Stimulated activated effector memory CD8-positive, alpha-beta T cell treated with anti-CD3 and anti-CD28 coated beads, Interleukin-12 subunit alpha, Interleukin-12 subunit beta, amount 100 ng/mL, for 72 hours (primary cell): ENCODE measurements at regions not wholly inside any gene's neighbourhood (a gene's known extent, or its start where the extent isn't known, plus 50 kb on each side); places are given as distances from the start of the nearest gene placed in this dataset.
A peak's percentile ranks its signal among the peaks of the same experiment; 100 is the strongest.
"Not testable (repeated sequence)": the region's sequence is repeated elsewhere in the genome, so short reads cannot be mapped to it uniquely, and the experiment has no call there.

Source experiments
- ATAC-seq: fragments of 150-1000 bp; cut with Tn5 transposase; 2 replicates; pipeline ENCODE4 v1.10.0; 2021
- DNase-seq, 2 donors: peaks; one replicate each; pipeline ENCODE4 v3.0.0; 2021 to 2022; ENCODE audit warnings: low spot score in 2 of 2
- H3K27ac Mint-ChIP-seq: one replicate; pipeline ENCODE4 v1.8.0; 2022; ENCODE audit warnings: mild to moderate bottlenecking, mixed read lengths
- H3K36me3 Mint-ChIP-seq: one replicate; pipeline ENCODE4 v1.8.0; 2022; ENCODE audit warnings: mild to moderate bottlenecking, mixed read lengths
- H3K4me1 Mint-ChIP-seq: one replicate; pipeline ENCODE4 v1.8.0; 2022; ENCODE audit warnings: mixed read lengths
- H3K4me3 Mint-ChIP-seq: one replicate; pipeline ENCODE4 v1.8.0; 2022; ENCODE audit warnings: mild to moderate bottlenecking, mixed read lengths
- H3K9me3 Mint-ChIP-seq: one replicate; pipeline ENCODE4 v1.8.0; 2022; ENCODE audit warnings: mixed read lengths

- no peak for DNase-seq
- no peak overlapping the region for H3K4me3 Mint-ChIP-seq
- H3K4me1 Mint-ChIP-seq = no peaks in the 10 kb centered on the region
- peaks cover 3% of the 10 kb centered on the region for H3K9me3 Mint-ChIP-seq
- H3K36me3 Mint-ChIP-seq = no peaks in the 10 kb centered on the region
- no peak overlapping the region for H3K27ac Mint-ChIP-seq
- ATAC-seq = no peak
Observed at GRCh38 chr17:65332779-65333178, 195.6 kb downstream of the RGS9 start.

GRCh38 chr17:65332375-65332774, 195.2 kb downstream of the RGS9 start:
- H3K4me1 Mint-ChIP-seq = no peaks in the 10 kb centered on the region
- no peaks in the 10 kb centered on the region for H3K36me3 Mint-ChIP-seq
- H3K27ac Mint-ChIP-seq = no peak overlapping the region
- H3K4me3 Mint-ChIP-seq = no peak overlapping the region
- ATAC-seq = no peak
- no peak for DNase-seq
- peaks cover under 1% of the 10 kb centered on the region for H3K9me3 Mint-ChIP-seq

GRCh38 chr17:65328567-65328966, 191.4 kb downstream of the RGS9 start:
- ATAC-seq = no peak
- no peak for DNase-seq
- no peak overlapping the region for H3K4me3 Mint-ChIP-seq

GRCh38 chr17:65324611-65325342, 187.6 kb downstream of the RGS9 start:
- H3K27ac Mint-ChIP-seq = no peak overlapping the region
- H3K9me3 Mint-ChIP-seq = no peaks in the 10 kb centered on the region
- H3K4me3 Mint-ChIP-seq = no peak overlapping the region
- H3K36me3 Mint-ChIP-seq = no peaks in the 10 kb centered on the region
- ATAC-seq (no peak), DNase-seq (no peak)
- no peaks in the 10 kb centered on the region for H3K4me1 Mint-ChIP-seq

More at GRCh38 chr17:65328567-65328966, 191.4 kb downstream of the RGS9 start:
- H3K36me3 Mint-ChIP-seq = no peaks in the 10 kb centered on the region
- H3K27ac Mint-ChIP-seq = no peak overlapping the region
- no peaks in the 10 kb centered on the region for H3K9me3 Mint-ChIP-seq
- H3K4me1 Mint-ChIP-seq = no peaks in the 10 kb centered on the region

- DNase-seq = no peak
- no peaks in the 10 kb centered on the region for H3K9me3 Mint-ChIP-seq
Observed at GRCh38 chr17:65323049-65323448, 185.9 kb downstream of the RGS9 start.

GRCh38 chr17:65320820-65321219, 183.7 kb downstream of the RGS9 start:
- H3K36me3 Mint-ChIP-seq = no peaks in the 10 kb centered on the region
- DNase-seq (no peak), ATAC-seq (no peak)
- H3K27ac Mint-ChIP-seq = no peak overlapping the region
- H3K4me3 Mint-ChIP-seq = no peak overlapping the region
- no peaks in the 10 kb centered on the region for H3K9me3 Mint-ChIP-seq
- H3K4me1 Mint-ChIP-seq = peaks cover 5% of the 10 kb centered on the region

More at GRCh38 chr17:65323049-65323448, 185.9 kb downstream of the RGS9 start:
- no peak for ATAC-seq
- Mint-ChIP-seq H3K27ac (no peak overlapping the region), H3K4me1 (no peaks in the 10 kb centered on the region), H3K4me3 (no peak overlapping the region), H3K36me3 (no peaks in the 10 kb centered on the region)

GRCh38 chr17:65314212-65314611, 177.0 kb downstream of the RGS9 start:
- no peaks in the 10 kb centered on the region for H3K36me3 Mint-ChIP-seq
- peaks cover 14% of the 10 kb centered on the region for H3K4me1 Mint-ChIP-seq
- DNase-seq = no peak
- ATAC-seq = no peak
- no peaks in the 10 kb centered on the region for H3K9me3 Mint-ChIP-seq
- no peak overlapping the region for H3K4me3 Mint-ChIP-seq
- H3K27ac Mint-ChIP-seq = no peak overlapping the region

GRCh38 chr17:65312718-65313377, 175.7 kb downstream of the RGS9 start:
- H3K4me1 Mint-ChIP-seq = peaks cover 14% of the 10 kb centered on the region
- no peaks in the 10 kb centered on the region for H3K9me3 Mint-ChIP-seq

GRCh38 chr17:65311261-65311660, 174.1 kb downstream of the RGS9 start:
- peaks cover 9% of the 10 kb centered on the region for H3K4me1 Mint-ChIP-seq
- no peak for DNase-seq
- no peaks in the 10 kb centered on the region for H3K9me3 Mint-ChIP-seq
- H3K27ac Mint-ChIP-seq = no peak overlapping the region
- peak; percentile 32 for ATAC-seq
- no peak overlapping the region for H3K4me3 Mint-ChIP-seq
- no peaks in the 10 kb centered on the region for H3K36me3 Mint-ChIP-seq

More at GRCh38 chr17:65312718-65313377, 175.7 kb downstream of the RGS9 start:
- Mint-ChIP-seq H3K27ac (no peak overlapping the region), H3K36me3 (no peaks in the 10 kb centered on the region), H3K4me3 (no peak overlapping the region)
- no peak for ATAC-seq
- no peak for DNase-seq

- Mint-ChIP-seq H3K4me1 (no peaks in the 10 kb centered on the region), H3K9me3 (no peaks in the 10 kb centered on the region), H3K4me3 (no peak overlapping the region), H3K27ac (no peak overlapping the region), H3K36me3 (no peaks in the 10 kb centered on the region)
- no peak for DNase-seq
- no peak for ATAC-seq
Observed at GRCh38 chr17:65307961-65308316, 170.8 kb downstream of the RGS9 start.

GRCh38 chr17:65307081-65307960, 170.2 kb downstream of the RGS9 start:
- Mint-ChIP-seq H3K9me3 (no peaks in the 10 kb centered on the region), H3K4me1 (no peaks in the 10 kb centered on the region), H3K36me3 (no peaks in the 10 kb centered on the region), H3K27ac (no peak overlapping the region), H3K4me3 (no peak overlapping the region)
- DNase-seq (no peak), ATAC-seq (no peak)

- Mint-ChIP-seq H3K4me3 (no peak overlapping the region), H3K27ac (no peak overlapping the region), H3K36me3 (no peaks in the 10 kb centered on the region), H3K9me3 (no peaks in the 10 kb centered on the region), H3K4me1 (no peaks in the 10 kb centered on the region)
- DNase-seq = no peak
- no peak for ATAC-seq
Observed at GRCh38 chr17:65305778-65306177, 168.6 kb downstream of the RGS9 start.

GRCh38 chr17:65305116-65305515, 167.9 kb downstream of the RGS9 start:
- no peaks in the 10 kb centered on the region for H3K9me3 Mint-ChIP-seq
- no peaks in the 10 kb centered on the region for H3K4me1 Mint-ChIP-seq
- no peak overlapping the region for H3K27ac Mint-ChIP-seq
- H3K36me3 Mint-ChIP-seq = no peaks in the 10 kb centered on the region
- ATAC-seq (no peak), DNase-seq (no peak)
- H3K4me3 Mint-ChIP-seq = no peak overlapping the region

- not testable (repeated sequence) for ATAC-seq, H3K4me3 Mint-ChIP-seq, H3K9me3 Mint-ChIP-seq, H3K36me3 Mint-ChIP-seq, DNase-seq, H3K4me1 Mint-ChIP-seq, H3K27ac Mint-ChIP-seq
Observed at GRCh38 chr17:65301882-65302281, 164.7 kb downstream of the RGS9 start.

GRCh38 chr17:65301184-65301583, 164.0 kb downstream of the RGS9 start:
- Mint-ChIP-seq H3K9me3 (no peaks in the 10 kb centered on the region), H3K4me1 (no peaks in the 10 kb centered on the region), H3K4me3 (no peak overlapping the region), H3K36me3 (no peaks in the 10 kb centered on the region), H3K27ac (no peak overlapping the region)
- DNase-seq = no peak
- ATAC-seq = no peak
